Left colon (tissue), 2 donors: ENCODE measurements at regions not wholly inside any gene's neighbourhood (a gene's known extent, or its start where the extent isn't known, plus 50 kb on each side); places are given as distances from the start of the nearest gene placed in this dataset.
A peak's percentile ranks its signal among the peaks of the same experiment; 100 is the strongest.
"Not testable (repeated sequence)": the region's sequence is repeated elsewhere in the genome, so short reads cannot be mapped to it uniquely, and the experiment has no call there.

Experiments used
- ATAC-seq: fragments of 200-7000 bp; cut with Tn5 transposase; one replicate; pipeline ENCODE4 v1.9.1; 2020; ENCODE audit warnings: mild to moderate bottlenecking, moderate library complexity
- DNase-seq, 2 donors: peaks; one replicate each; pipeline ENCODE4 v3.0.0-alpha.2; 2020
- intact Hi-C, 2 donors: fragments of 100-400 bp; cut with DNase I in 1 of 2; cut with micrococcal nuclease in 1 of 2; formaldehyde crosslinking; loops; one replicate each; pipeline versions ENCODE4 v1.11.2 to v1.14.0; 2022; cut with DNase I, micrococcal nuclease
- donor health status: DM: no; HTN: no; CAD: no.
- donor health status: DM: yes; HTN: yes; CAD: no.

GRCh38 chr5:8700222-8700621 lies 831.3 kb downstream of the MTRR start:
- DNase-seq (no peak), ATAC-seq (no peak)
- intact Hi-C loops = no loop called here

- DNase-seq = no peak
- intact Hi-C loops = no loop called here
Measured at GRCh38 chr5:8700671-8701070, 831.7 kb downstream of the MTRR start.

GRCh38 chr5:8701251-8701650 lies 832.3 kb downstream of the MTRR start:
- intact Hi-C loops = no loop called here
- ATAC-seq = no peak
- no peak for DNase-seq

More at GRCh38 chr5:8700671-8701070, 831.7 kb downstream of the MTRR start:
- no peak for ATAC-seq

- intact Hi-C loops = no loop called here
- no peak for DNase-seq
- ATAC-seq = no peak
Measured at GRCh38 chr5:8710426-8710930, 835.4 kb downstream of the SEMA5A start.

- ATAC-seq (no peak), DNase-seq (no peak)
- intact Hi-C loops = no loop called here
Measured at GRCh38 chr5:8714198-8714597, 831.7 kb downstream of the SEMA5A start.

- DNase-seq (no peak), ATAC-seq (no peak)
- intact Hi-C loops = no loop called here
Measured at GRCh38 chr5:8714861-8715260, 831.0 kb downstream of the SEMA5A start.

- DNase-seq = no peak
- intact Hi-C loops = no loop called here
- no peak for ATAC-seq
Measured at GRCh38 chr5:8719796-8720195, 826.1 kb downstream of the SEMA5A start.

- ATAC-seq (no peak), DNase-seq (no peak)
- intact Hi-C loops = no loop called here
Measured at GRCh38 chr5:8720506-8720905, 825.4 kb downstream of the SEMA5A start.

GRCh38 chr5:8721536-8721935 lies 824.3 kb downstream of the SEMA5A start:
- DNase-seq (no peak), ATAC-seq (no peak)
- intact Hi-C loops = no loop called here

GRCh38 chr5:8726383-8727036 lies 819.4 kb downstream of the SEMA5A start:
- intact Hi-C loops = no loop called here
- ATAC-seq (no peak), DNase-seq (no peak)

GRCh38 chr5:8727396-8727795 lies 818.5 kb downstream of the SEMA5A start:
- no peak for DNase-seq
- ATAC-seq = no peak
- intact Hi-C loops = no loop called here

- no peak for ATAC-seq
Measured at GRCh38 chr5:8729437-8729836, 816.4 kb downstream of the SEMA5A start.

GRCh38 chr5:8730194-8730593 lies 815.7 kb downstream of the SEMA5A start:
- ATAC-seq (no peak), DNase-seq (no peak)
- intact Hi-C loops = no loop called here

More at GRCh38 chr5:8729437-8729836, 816.4 kb downstream of the SEMA5A start:
- DNase-seq = no peak
- intact Hi-C loops = no loop called here

- intact Hi-C loops, ATAC-seq, DNase-seq: not testable (repeated sequence)
Measured at GRCh38 chr5:8731110-8731509, 814.8 kb downstream of the SEMA5A start.

GRCh38 chr5:8740595-8740994 lies 805.3 kb downstream of the SEMA5A start:
- DNase-seq (no peak), ATAC-seq (no peak)
- intact Hi-C loops = no loop called here

- ATAC-seq = no peak
- no peak for DNase-seq
- intact Hi-C loops = no loop called here
Measured at GRCh38 chr5:8749556-8749955, 796.3 kb downstream of the SEMA5A start.

GRCh38 chr5:8750100-8750499 lies 795.8 kb downstream of the SEMA5A start:
- intact Hi-C loops = no loop called here
- ATAC-seq (no peak), DNase-seq (no peak)

- intact Hi-C loops = no loop called here
Measured at GRCh38 chr5:8751971-8752370, 793.9 kb downstream of the SEMA5A start.

GRCh38 chr5:8752595-8752994 lies 793.3 kb downstream of the SEMA5A start:
- DNase-seq (no peak), ATAC-seq (no peak)
- intact Hi-C loops = no loop called here

More at GRCh38 chr5:8751971-8752370, 793.9 kb downstream of the SEMA5A start:
- ATAC-seq (no peak), DNase-seq (no peak)

- peak in 1 of 2 donors; percentile 36 for DNase-seq
- peak; percentile 65 for ATAC-seq
- intact Hi-C loops = no loop called here
Measured at GRCh38 chr5:8756498-8757084, 789.3 kb downstream of the SEMA5A start.

- ATAC-seq (no peak), DNase-seq (no peak)
- intact Hi-C loops = no loop called here
Measured at GRCh38 chr5:8765886-8766285, 780.0 kb downstream of the SEMA5A start.
